H54 (cell line): ENCODE measurements at regions not wholly inside any gene's neighbourhood (a gene's known extent, or its start where the extent isn't known, plus 50 kb on each side); places are given as distances from the start of the nearest gene placed in this dataset.
A peak's percentile ranks its signal among the peaks of the same experiment; 100 is the strongest.

Source experiments
- DNase-seq: peaks from one replicate; pipeline ENCODE4 v3.0.0; 2011; ENCODE audit warnings: low spot score, mixed read lengths; ENCODE audit not compliant: insufficient read length
- FAIRE-seq: peaks from 3 replicates; lab custom pipeline; 2011; peaks lifted over from hg19 to GRCh38; lab: Jason Lieb, UNC
- POLR2A ChIP-seq: IDR thresholded peaks from 2 replicates; pipeline ENCODE4 v1.6.1; 2011; ENCODE audit warnings: low read depth, mild to moderate bottlenecking, low read length

DNA sequence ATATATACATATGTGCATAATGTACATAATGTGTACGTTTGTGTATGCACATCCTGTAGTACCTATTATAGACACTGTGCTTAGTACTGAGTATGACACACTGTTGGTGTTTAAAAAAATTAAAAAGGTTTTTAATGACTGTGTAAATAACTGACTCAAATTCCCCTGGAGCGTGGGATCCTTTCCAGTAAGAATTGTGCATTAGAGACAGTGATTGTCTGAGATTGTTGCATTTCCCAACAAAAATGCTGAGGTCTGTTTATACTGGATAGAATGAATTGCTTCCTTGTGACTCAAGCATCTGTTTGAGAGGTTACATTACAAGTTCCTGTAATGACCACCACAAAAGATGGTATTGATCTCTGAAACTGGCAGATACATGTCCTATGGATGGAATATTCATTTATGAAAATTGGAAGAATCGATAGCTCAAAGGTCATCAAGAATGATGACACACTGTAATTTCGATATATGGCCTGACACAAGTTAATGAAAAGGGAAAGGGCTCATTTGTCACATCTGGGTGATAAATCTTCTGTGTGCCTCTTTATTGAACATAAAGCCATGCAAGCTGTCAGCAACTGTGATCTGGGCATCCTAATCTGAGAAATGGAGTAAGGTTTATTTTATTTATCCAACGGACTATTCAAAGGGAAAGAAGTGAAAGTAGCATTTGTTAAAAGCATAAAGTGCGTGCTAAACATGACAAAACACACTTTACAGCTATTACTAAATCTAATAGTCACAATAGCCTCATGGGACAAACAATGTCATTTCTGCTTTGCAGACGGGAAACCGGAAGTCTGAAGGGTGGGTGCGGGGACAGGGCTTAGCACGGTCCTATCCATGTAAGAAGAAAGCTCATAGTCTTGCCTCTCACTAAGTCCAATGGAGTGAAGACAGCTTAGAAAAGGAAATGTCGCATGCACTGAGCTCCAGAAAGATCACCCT is 228.8 kb downstream of the CDH11 start:
- FAIRE-seq (no peak), DNase-seq (no peak)
- no peak for TF ChIP-seq POLR2A

- no peak for TF ChIP-seq POLR2A
- FAIRE-seq (no peak), DNase-seq (no peak)
Measured at GRCh38 chr16:64889446-64889845, 232.4 kb downstream of the CDH11 start.

GRCh38 chr16:64887651-64888050 is 234.2 kb downstream of the CDH11 start:
- TF ChIP-seq POLR2A = no peak
- DNase-seq (no peak), FAIRE-seq (no peak)

DNA sequence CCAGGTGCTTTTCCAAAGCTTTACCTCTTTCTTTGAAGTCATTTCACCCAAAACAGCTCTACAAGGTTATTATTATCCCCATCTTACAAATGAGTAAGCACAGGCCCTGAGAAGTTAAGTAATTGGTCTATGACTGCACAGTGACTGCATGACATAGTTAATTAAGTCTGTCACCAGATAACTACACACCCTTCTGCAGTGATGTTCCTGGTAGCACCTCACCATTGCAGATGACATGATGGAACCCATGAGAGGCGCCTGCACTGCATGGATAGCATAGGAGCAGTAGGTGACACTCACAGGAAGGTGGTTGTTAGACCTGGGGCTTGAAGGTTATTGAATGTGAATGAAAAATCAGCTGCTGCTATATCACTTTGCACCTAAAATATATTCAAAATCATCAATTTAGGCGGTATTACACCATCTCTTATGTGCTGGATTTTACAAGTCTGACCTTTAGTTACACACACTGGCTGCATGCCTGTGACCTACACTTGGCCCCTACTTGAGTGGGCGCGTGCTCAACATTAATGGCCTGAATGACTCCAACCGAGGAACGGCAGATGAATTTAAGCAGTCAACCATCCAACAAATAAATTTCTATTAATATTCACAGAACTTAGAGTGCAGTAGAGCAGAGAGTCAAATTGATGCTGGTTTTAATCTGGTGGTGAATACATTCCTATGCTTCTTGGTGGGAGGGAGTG is 239.6 kb downstream of the CDH11 start:
- DNase-seq = no peak
- no peak for TF ChIP-seq POLR2A
- FAIRE-seq = no peak

- DNase-seq (no peak), FAIRE-seq (no peak)
- no peak for TF ChIP-seq POLR2A
Measured at GRCh38 chr16:64880994-64881393, 240.9 kb downstream of the CDH11 start.

- FAIRE-seq (no peak), DNase-seq (no peak)
- no peak for TF ChIP-seq POLR2A
Measured at GRCh38 chr16:64880006-64880405, 241.9 kb downstream of the CDH11 start.

- FAIRE-seq (no peak), DNase-seq (no peak)
- no peak for TF ChIP-seq POLR2A
Measured at GRCh38 chr16:64878940-64879339, 242.9 kb downstream of the CDH11 start.

DNA sequence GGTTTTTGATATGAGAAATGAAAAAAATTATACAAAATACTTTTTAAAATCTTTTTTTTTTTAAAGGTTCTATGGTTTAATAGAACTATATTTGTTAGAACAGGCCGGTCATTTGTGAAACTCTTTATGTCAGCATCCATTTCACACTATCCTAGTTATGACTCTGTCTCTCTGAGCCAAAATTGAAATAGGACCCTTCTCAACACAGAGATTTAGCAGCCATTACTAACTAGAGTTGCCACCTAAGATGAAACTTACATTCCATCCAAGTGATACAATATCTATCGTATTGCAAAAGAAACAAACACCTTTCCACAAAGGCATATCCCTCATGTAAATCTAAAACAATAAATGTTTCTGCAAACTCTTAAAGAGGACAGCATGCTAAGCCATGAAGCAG is 249.8 kb downstream of the CDH11 start:
- no peak for FAIRE-seq
- no peak for DNase-seq
- no peak for TF ChIP-seq POLR2A

GRCh38 chr16:64870859-64871258 is 251.0 kb downstream of the CDH11 start:
- no peak for TF ChIP-seq POLR2A
- FAIRE-seq = no peak

GRCh38 chr16:64869781-64870180 is 252.1 kb downstream of the CDH11 start:
- DNase-seq = no peak
- TF ChIP-seq POLR2A = no peak
- FAIRE-seq = no peak

More at GRCh38 chr16:64870859-64871258, 251.0 kb downstream of the CDH11 start:
- DNase-seq = no peak

- FAIRE-seq = no peak
- DNase-seq = no peak
- no peak for TF ChIP-seq POLR2A
Measured at GRCh38 chr16:64866021-64866420, 255.8 kb downstream of the CDH11 start.

- TF ChIP-seq POLR2A = no peak
- no peak for FAIRE-seq
- no peak for DNase-seq
Measured at GRCh38 chr16:64865069-64865696, 256.7 kb downstream of the CDH11 start.

DNA sequence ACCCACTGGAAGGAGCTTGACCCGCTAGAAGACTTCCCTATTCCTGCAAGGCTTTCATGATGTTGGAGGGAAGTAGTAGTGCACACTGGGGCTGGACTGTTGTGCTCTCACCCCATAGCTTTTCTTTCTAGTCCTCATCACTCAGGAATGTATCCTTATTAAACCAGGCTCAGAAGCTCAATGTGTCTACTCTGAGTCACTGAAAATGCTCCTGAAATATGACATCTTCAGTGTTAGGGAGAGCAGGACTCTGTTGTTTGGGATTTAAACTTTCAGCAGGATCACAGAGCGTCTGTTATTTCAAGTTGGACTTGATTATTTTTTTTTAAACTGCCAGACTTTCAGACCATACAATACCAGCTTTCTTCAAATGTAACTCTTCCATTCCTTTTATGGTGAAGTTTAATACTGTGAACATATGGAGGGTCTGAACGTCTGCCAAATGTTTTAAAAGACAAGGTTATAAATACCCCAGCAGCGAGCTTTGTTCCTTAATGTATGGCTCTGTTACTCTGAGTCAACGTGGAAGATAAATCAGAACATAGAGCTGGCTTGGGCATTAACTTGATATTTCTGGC is 257.5 kb downstream of the CDH11 start:
- DNase-seq (peak; percentile 45), FAIRE-seq (peak; percentile 98)
- TF ChIP-seq POLR2A = no peak

- DNase-seq (no peak), FAIRE-seq (no peak)
- no peak for TF ChIP-seq POLR2A
Measured at GRCh38 chr16:64858076-64858475, 263.8 kb downstream of the CDH11 start.

DNA sequence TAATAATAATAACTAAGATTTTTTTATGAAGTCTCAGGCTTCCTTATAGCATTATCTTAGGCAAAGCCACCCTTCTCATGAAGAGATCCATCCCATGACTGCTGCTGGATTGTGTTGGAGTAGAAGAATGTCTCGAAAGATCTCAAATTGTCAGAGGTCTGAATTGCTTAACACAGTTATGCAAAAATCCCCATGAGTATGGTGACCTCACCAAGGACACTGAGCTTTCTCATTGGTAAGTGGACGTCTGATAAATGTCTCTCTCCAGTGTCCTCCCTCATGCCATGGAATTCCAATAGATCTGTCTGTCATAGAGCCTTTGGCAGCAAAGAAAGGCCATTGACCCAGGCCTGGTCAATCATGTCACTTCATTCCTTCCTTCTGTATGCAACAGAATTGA is 264.5 kb downstream of the CDH11 start:
- no peak for TF ChIP-seq POLR2A
- no peak for DNase-seq
- FAIRE-seq = no peak
